Activated CD4-positive, alpha-beta T cell treated with anti-CD3 and anti-CD28 coated beads, Interleukin-2, amount 50 U/mL, for 1 hour (primary cell): ENCODE measurements at regions not wholly inside any gene's neighbourhood (a gene's known extent, or its start where the extent isn't known, plus 50 kb on each side); places are given as distances from the start of the nearest gene placed in this dataset.

Experiments
- DNase-seq: peaks from one replicate; pipeline ENCODE4 v3.0.0-alpha.2; 2020

GRCh38 chrX:42946544-42947194, 168.7 kb upstream of the PPP1R2C start:
- DNase-seq, result no peak

- DNase-seq, result no peak
Measured at GRCh38 chrX:42948723-42949657, 171.0 kb upstream of the PPP1R2C start.

GRCh38 chrX:42951747-42952146, 173.8 kb upstream of the PPP1R2C start:
- DNase-seq, result no peak

- no peak for DNase-seq
Measured at GRCh38 chrX:42952621-42953020, 174.7 kb upstream of the PPP1R2C start.

- DNase-seq, result no peak
Measured at GRCh38 chrX:42954880-42955279, 176.9 kb upstream of the PPP1R2C start.

GRCh38 chrX:42955349-42955748, 177.4 kb upstream of the PPP1R2C start:
- no peak for DNase-seq

- DNase-seq, result no peak
Measured at GRCh38 chrX:42967681-42968300, 189.8 kb upstream of the PPP1R2C start.

GRCh38 chrX:42973321-42973720, 195.4 kb upstream of the PPP1R2C start:
- no peak for DNase-seq

GRCh38 chrX:42975906-42976305, 197.9 kb upstream of the PPP1R2C start:
- DNase-seq, result no peak

- DNase-seq, result no peak
Measured at GRCh38 chrX:42976746-42977366, 198.9 kb upstream of the PPP1R2C start.

GRCh38 chrX:42978655-42979379, 200.9 kb upstream of the PPP1R2C start:
- no peak for DNase-seq

GRCh38 chrX:42988700-42989099, 210.7 kb upstream of the PPP1R2C start:
- DNase-seq, result no peak

- DNase-seq, result no peak
Measured at GRCh38 chrX:42992199-42992943, 214.4 kb upstream of the PPP1R2C start.

GRCh38 chrX:42996861-42997260, 218.9 kb upstream of the PPP1R2C start:
- no peak for DNase-seq

GRCh38 chrX:43000121-43000520, 222.2 kb upstream of the PPP1R2C start:
- no peak for DNase-seq

- DNase-seq, result no peak
Measured at GRCh38 chrX:43002526-43003203, 224.7 kb upstream of the PPP1R2C start.

- DNase-seq, result no peak
Measured at GRCh38 chrX:43003204-43003565, 225.2 kb upstream of the PPP1R2C start.

GRCh38 chrX:43003939-43004338, 226.0 kb upstream of the PPP1R2C start:
- no peak for DNase-seq

GRCh38 chrX:43005561-43005960, 227.6 kb upstream of the PPP1R2C start:
- DNase-seq, result no peak

- DNase-seq, result no peak
Measured at GRCh38 chrX:43008356-43008755, 230.4 kb upstream of the PPP1R2C start.

GRCh38 chrX:43016021-43016420, 238.1 kb upstream of the PPP1R2C start:
- no peak for DNase-seq
